ENCODE measurements at regions not wholly inside any gene's neighbourhood (a gene's known extent, or its start where the extent isn't known, plus 50 kb on each side); places are given as distances from the start of the nearest gene placed in this dataset.

DNA sequence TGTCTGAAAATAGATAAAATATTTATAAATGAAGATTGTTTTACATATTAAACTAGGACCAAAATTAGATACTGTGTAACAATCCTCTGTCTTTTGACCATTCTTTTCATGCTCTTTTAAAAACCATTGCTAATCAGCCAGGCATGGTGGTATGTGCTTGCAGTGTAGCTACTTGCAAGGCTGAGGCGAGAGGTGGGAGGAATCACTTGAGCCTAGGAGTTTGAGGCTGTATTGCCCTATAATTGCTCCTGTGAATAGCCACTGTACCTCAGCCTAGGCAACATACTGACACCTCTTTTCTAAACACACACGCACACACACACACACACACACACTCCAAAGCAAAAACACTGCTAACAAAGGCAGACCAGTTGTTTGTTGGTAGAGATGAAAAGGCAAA lies 259.2 kb downstream of the JRKL start:
- H3K27me3 ChIP-seq, result no peaks in the 10 kb centered on the region
- no peaks in the 10 kb centered on the region for H3K4me1 ChIP-seq
- H3K9me3 ChIP-seq, result no peaks in the 10 kb centered on the region
- no peak for DNase-seq
- no peaks in the 10 kb centered on the region for H3K36me3 ChIP-seq
- TF ChIP-seq CTCF (IDR thresholded peaks at IDR 0.05; ENCODE audit: low read depth, low read length), result no peak
- no peak overlapping the region for H3K4me3 ChIP-seq (ENCODE audit: low read depth, low read length)

DNA sequence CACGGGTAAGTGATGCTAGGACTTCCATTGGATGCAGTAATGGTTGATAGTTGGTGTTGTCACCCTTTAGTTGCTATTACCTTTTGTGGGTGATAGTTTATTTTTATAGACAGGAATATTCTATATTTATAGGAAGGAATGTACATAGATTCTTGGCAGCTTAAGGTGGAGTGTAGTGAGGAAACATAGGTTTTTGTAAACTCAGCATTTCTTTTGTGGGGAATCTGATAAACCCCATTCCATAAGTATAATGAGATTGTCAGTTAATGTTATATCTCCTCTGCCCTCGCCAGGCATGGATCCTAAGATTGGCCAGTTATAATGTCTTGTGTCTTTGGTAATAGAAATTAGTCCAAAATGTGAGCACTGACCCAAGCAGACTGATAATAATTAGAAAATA lies 262.7 kb downstream of the JRKL start:
- no peaks in the 10 kb centered on the region for H3K36me3 ChIP-seq
- no peak for TF ChIP-seq CTCF (IDR thresholded peaks at IDR 0.05; ENCODE audit: low read depth, low read length)
- no peaks in the 10 kb centered on the region for H3K27me3 ChIP-seq
- no peaks in the 10 kb centered on the region for H3K9me3 ChIP-seq
- no peak overlapping the region for H3K4me3 ChIP-seq (ENCODE audit: low read depth, low read length)
- no peak for DNase-seq
- H3K4me1 ChIP-seq, result no peaks in the 10 kb centered on the region

DNA sequence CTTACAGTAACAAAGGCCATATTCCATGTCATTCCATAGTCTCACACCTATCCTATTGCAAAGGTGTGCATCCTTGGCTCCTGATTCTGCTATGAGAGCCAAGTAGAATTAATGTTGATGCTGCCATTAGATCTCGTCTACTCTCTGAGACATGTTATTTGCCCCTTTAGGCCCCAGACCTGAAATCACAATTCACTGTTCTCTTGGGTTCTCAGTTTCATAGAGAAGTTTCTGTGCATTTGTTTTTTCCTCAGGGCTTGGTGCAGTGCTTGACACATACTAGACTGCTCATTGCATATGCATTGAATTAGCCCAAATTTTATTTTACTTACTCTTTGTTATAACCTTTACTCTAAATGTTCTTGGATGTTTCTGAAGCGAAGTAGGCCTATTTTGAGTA lies 265.7 kb downstream of the JRKL start:
- no peaks in the 10 kb centered on the region for H3K27me3 ChIP-seq
- TF ChIP-seq CTCF (IDR thresholded peaks at IDR 0.05; ENCODE audit: low read depth, low read length), result no peak

GRCh38 chr11:96658436-96658835 lies 268.6 kb downstream of the JRKL start:
- no peak for TF ChIP-seq CTCF (IDR thresholded peaks at IDR 0.05; ENCODE audit: low read depth, low read length)
- no peak for DNase-seq

More for the DNA sequence above, 265.7 kb downstream of the JRKL start:
- no peaks in the 10 kb centered on the region for H3K36me3 ChIP-seq
- DNase-seq, result no peak
- no peak overlapping the region for H3K4me3 ChIP-seq (ENCODE audit: low read depth, low read length)
- H3K9me3 ChIP-seq, result no peaks in the 10 kb centered on the region
- H3K4me1 ChIP-seq, result no peaks in the 10 kb centered on the region

DNA sequence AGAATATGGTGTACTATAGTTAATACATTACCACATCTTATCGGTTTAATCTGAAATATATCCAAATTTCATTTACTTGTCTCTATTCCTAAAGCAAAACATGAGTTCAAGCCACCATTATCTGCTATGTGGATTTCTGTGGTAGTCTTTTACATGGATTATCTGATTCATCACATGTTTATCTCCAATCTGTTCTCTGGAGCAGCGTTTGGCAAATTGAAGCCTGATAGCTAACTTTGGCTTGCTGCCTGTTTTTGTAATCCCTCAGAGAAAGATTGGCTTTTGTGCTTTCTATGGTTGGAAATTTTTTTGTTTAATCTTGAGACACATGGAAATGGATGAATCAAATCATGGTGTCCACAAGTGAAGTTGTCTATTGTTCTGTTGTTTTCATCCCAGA lies 274.3 kb downstream of the JRKL start:
- H3K4me1 ChIP-seq, result peaks cover 4% of the 10 kb centered on the region; the same call in 1 of the 2 replicates
- no peak for TF ChIP-seq CTCF (IDR thresholded peaks at IDR 0.05; ENCODE audit: low read depth, low read length)
- H3K9me3 ChIP-seq, result no peaks in the 10 kb centered on the region
- no peaks in the 10 kb centered on the region for H3K36me3 ChIP-seq
- no peak for DNase-seq
- no peak overlapping the region for H3K4me3 ChIP-seq (ENCODE audit: low read depth, low read length)
- H3K27me3 ChIP-seq, result no peaks in the 10 kb centered on the region

More at GRCh38 chr11:96658436-96658835, 268.6 kb downstream of the JRKL start:
- no peak overlapping the region for H3K4me3 ChIP-seq (ENCODE audit: low read depth, low read length)
- no peaks in the 10 kb centered on the region for H3K9me3 ChIP-seq
- no peaks in the 10 kb centered on the region for H3K36me3 ChIP-seq
- H3K4me1 ChIP-seq, result no peaks in the 10 kb centered on the region
- H3K27me3 ChIP-seq, result no peaks in the 10 kb centered on the region

- no peaks in the 10 kb centered on the region for H3K27me3 ChIP-seq
- no peak for DNase-seq
- TF ChIP-seq CTCF (IDR thresholded peaks at IDR 0.05; ENCODE audit: low read depth, low read length), result no peak
- no peaks in the 10 kb centered on the region for H3K36me3 ChIP-seq
- no peak overlapping the region for H3K4me3 ChIP-seq (ENCODE audit: low read depth, low read length)
- no peaks in the 10 kb centered on the region for H3K9me3 ChIP-seq
- peaks cover 12% of the 10 kb centered on the region; the same call in 1 of the 2 replicates for H3K4me1 ChIP-seq
These were observed 290.6 kb downstream of the JRKL start for GRCh38 chr11:96680211-96681018.

Measured in BE2C (cell line).